Left renal cortex interstitium (tissue), 4 donors: ENCODE measurements at regions not wholly inside any gene's neighbourhood (a gene's known extent, or its start where the extent isn't known, plus 50 kb on each side); places are given as distances from the start of the nearest gene placed in this dataset.

Source experiments
- DNase-seq, 4 donors: peaks; one replicate each; pipeline ENCODE4 v3.0.0-alpha.2; 2013; ENCODE audit warnings: low read depth in 4 of 4, low spot score in 2 of 4, missing footprints in 1 of 4

- DNase-seq = no peak
Measured at GRCh38 chr5:173385832-173386360, 57.7 kb upstream of the STC2 start.

- no peak for DNase-seq
Measured at GRCh38 chr5:173383711-173384110, 55.5 kb upstream of the STC2 start.

- DNase-seq = no peak
Measured at GRCh38 chr5:173378727-173379126, 50.5 kb upstream of the STC2 start.
